A673 (cell line): ENCODE measurements at regions not wholly inside any gene's neighbourhood (a gene's known extent, or its start where the extent isn't known, plus 50 kb on each side); places are given as distances from the start of the nearest gene placed in this dataset.

Source experiments
- EZH2 ChIP-seq: fragments of 200-600 bp; sonication (generic); IDR thresholded peaks from 2 replicates; pipeline ENCODE4 v1.6.1; 2017; ENCODE audit warnings: borderline replicate concordance, low read depth, mild to moderate bottlenecking, mixed read lengths, antibody characterized with exemption, low read length; ENCODE audit not compliant: poor library complexity, severe bottlenecking
- TF ChIP-seq, protein P1 (sequence below): fragments of 300-800, 200-600 bp; sonication (generic); conservative IDR thresholded peaks from 2 replicates; pipeline ENCODE4 v1.5.1; 2017; ENCODE audit warnings: low read depth, mild to moderate bottlenecking, antibody characterized with exemption, low read length, moderate library complexity, mixed read lengths

DNA sequence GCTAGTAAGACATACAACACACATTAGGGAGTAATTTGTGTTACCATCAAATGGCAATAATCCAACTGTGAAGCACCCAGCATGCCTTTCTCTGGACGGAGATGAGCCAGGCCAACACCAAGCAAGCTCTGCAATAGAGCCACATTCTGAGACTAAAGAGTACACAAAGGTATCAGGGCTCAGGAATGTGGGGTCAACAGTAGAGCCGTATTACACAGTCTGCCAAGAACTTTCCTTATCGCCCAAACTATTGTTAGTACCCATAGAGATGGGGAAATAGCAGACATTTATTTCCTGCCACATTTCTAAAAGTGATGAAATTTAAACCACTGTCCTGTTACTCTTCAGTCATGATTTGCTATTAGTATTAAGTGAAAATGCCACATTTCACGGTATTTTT lies 113.7 kb downstream of the BMP4 start:
- TF ChIP-seq, protein P1, sequence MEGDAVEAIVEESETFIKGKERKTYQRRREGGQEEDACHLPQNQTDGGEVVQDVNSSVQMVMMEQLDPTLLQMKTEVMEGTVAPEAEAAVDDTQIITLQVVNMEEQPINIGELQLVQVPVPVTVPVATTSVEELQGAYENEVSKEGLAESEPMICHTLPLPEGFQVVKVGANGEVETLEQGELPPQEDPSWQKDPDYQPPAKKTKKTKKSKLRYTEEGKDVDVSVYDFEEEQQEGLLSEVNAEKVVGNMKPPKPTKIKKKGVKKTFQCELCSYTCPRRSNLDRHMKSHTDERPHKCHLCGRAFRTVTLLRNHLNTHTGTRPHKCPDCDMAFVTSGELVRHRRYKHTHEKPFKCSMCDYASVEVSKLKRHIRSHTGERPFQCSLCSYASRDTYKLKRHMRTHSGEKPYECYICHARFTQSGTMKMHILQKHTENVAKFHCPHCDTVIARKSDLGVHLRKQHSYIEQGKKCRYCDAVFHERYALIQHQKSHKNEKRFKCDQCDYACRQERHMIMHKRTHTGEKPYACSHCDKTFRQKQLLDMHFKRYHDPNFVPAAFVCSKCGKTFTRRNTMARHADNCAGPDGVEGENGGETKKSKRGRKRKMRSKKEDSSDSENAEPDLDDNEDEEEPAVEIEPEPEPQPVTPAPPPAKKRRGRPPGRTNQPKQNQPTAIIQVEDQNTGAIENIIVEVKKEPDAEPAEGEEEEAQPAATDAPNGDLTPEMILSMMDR = no peak
- no peak for TF ChIP-seq EZH2
